Gastroesophageal sphincter (tissue), 3 donors: ENCODE measurements at regions not wholly inside any gene's neighbourhood (a gene's known extent, or its start where the extent isn't known, plus 50 kb on each side); places are given as distances from the start of the nearest gene placed in this dataset.

ENCODE experiments used
- CTCF ChIP-seq, 4 experiments: fragments of 200-600 bp in 2 of 4; fragments of 450-650 bp in 2 of 4; sonication (generic) in 1 of 4; IDR thresholded peaks; one replicate each; pipeline ENCODE4 v1.5.1; 2017 to 2019; ENCODE audit warnings: antibody characterized with exemption in 4 of 4, mild to moderate bottlenecking in 2 of 4, moderate library complexity in 2 of 4
- POLR2A ChIP-seq, 2 donors: fragments of 450-650 bp; IDR thresholded peaks; one replicate each; pipeline ENCODE4 v1.6.1; 2017; ENCODE audit warnings: antibody characterized with exemption in 2 of 2, mild to moderate bottlenecking in 2 of 2, moderate library complexity in 1 of 2

DNA sequence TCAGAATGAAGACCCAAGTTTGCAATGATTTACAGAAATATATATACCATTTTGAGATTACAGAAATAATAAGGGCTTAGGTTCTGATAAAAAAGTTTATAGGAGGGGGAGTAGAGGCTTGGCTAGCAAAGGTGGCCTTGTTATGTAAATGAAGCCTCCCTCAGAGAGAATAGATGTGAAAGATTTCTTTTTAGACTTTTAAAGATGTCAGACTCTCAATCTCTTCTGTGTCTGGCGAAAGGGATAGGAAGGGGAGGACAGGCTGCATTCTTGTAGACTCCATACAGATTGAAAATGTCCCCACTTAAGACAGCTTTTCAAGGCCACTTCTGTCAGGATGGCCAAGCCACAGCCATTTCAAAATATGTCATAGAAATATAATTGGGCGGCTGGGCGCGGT is 63.1 kb upstream of the CLINT1 start:
- TF ChIP-seq CTCF (IDR thresholded peaks at IDR 0.05) (no peak), POLR2A (IDR thresholded peaks at IDR 0.05) (no peak)
